ENCODE measurements at regions not wholly inside any gene's neighbourhood (a gene's known extent, or its start where the extent isn't known, plus 50 kb on each side); places are given as distances from the start of the nearest gene placed in this dataset.

- TF ChIP-seq EZH2 (IDR thresholded peaks at IDR 0.05; ENCODE audit: borderline replicate concordance, low read length) = no peak
- TF ChIP-seq CTCF (conservative IDR thresholded peaks at IDR 0.05 in 1 of 2, IDR thresholded peaks at IDR 0.05 in 1 of 2; ENCODE audit: extremely low read depth in 1 of 2, insufficient read depth in 1 of 2, low read depth in 1 of 2, low read length in 2 of 2) = no peak
Observed at GRCh38 chr1:215421744-215422143, 145.4 kb upstream of the KCTD3 start.
